MCF 10A (cell line): ENCODE measurements at regions not wholly inside any gene's neighbourhood (a gene's known extent, or its start where the extent isn't known, plus 50 kb on each side); places are given as distances from the start of the nearest gene placed in this dataset.

ENCODE experiments used
- BruUV-seq: library from RNA; stranded (reverse); fragments of 400-500 nt; replicated peaks from 2 replicates; lab custom pipeline; 2021; lab: Mats Ljungman, UMichigan
- CTCF ChIA-PET: fragments of 300-600 bp; sonication (Branson Sonifier 250); formaldehyde crosslinking; extraction: SDS; loops from one replicate; lab custom pipeline; 2021; ENCODE audit warnings: antibody characterized with exemption, inconsistent platforms; lab: Yijun Ruan, JAX
- POLR2A ChIA-PET: fragments of 300-600, 350-650 bp; sonication (Branson Sonifier 250); formaldehyde crosslinking; extraction: SDS; loops from one replicate; lab custom pipeline; 2020; ENCODE audit warnings: antibody characterized with exemption, inconsistent platforms; lab: Yijun Ruan, JAX
- DNase-seq: peaks from one replicate; pipeline ENCODE4 v3.0.0-alpha.2; 2018; ENCODE audit not compliant: unreplicated experiment
- H3K27ac Mint-ChIP-seq: one replicate; pipeline ENCODE4 v1.8.0; 2022; ENCODE audit warnings: mild to moderate bottlenecking, low read depth, mixed read lengths; ENCODE audit not compliant: unreplicated experiment
- H3K27me3 Mint-ChIP-seq: one replicate; pipeline ENCODE4 v1.8.0; 2022; ENCODE audit warnings: mixed read lengths; ENCODE audit not compliant: insufficient read depth, unreplicated experiment
- H3K36me3 Mint-ChIP-seq: one replicate; pipeline ENCODE4 v1.8.0; 2022; ENCODE audit warnings: mild to moderate bottlenecking, moderate library complexity, mixed read lengths; ENCODE audit not compliant: insufficient read depth, unreplicated experiment
- H3K4me1 Mint-ChIP-seq: one replicate; pipeline ENCODE4 v1.8.0; 2022; ENCODE audit warnings: mixed read lengths; ENCODE audit not compliant: insufficient read depth, unreplicated experiment
- H3K4me3 Mint-ChIP-seq: one replicate; pipeline ENCODE4 v1.8.0; 2022; ENCODE audit warnings: mild to moderate bottlenecking, moderate library complexity, mixed read lengths; ENCODE audit not compliant: unreplicated experiment
- H3K9me3 Mint-ChIP-seq: one replicate; pipeline ENCODE4 v1.8.0; 2022; ENCODE audit warnings: mixed read lengths; ENCODE audit not compliant: unreplicated experiment
- intact Hi-C: fragments of 100-400 bp; cut with micrococcal nuclease; formaldehyde crosslinking; loops from 2 replicates; pipeline ENCODE4 v1.14.1; 2022
- TF ChIP-seq, protein P1 (sequence below): fragments of 200-600 bp; IDR thresholded peaks from one replicate; pipeline ENCODE4 v1.8.0; 2022; ENCODE audit warnings: antibody characterized with exemption, mild to moderate bottlenecking; ENCODE audit not compliant: unreplicated experiment

DNA sequence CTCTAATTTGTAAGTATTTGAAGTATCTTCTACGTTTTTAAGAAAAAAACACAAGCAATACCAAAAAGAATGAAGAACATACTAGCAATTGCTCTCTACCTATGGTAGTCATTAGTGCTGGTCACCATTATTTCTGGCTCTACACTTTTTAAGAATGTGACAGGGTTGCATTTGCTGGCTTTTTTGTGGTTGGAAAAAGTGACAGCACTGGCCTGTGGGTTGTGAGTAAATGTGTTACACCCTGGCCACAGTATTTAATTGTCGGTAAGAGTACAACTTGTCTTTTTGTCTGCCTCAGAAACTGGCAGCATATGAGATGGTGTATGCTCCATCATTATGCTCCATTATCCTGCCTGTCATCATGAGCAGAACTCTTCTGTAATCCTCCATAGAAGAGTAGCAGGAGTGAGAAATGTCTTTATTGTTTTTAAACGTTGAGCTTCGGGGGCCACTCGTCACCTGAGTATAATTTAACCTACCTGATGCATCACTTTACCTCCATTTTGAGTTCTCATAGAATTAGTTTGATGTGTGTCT is 449.8 kb downstream of the ISL1 start:
- no peaks in the 10 kb centered on the region for H3K9me3 Mint-ChIP-seq
- H3K4me3 Mint-ChIP-seq: no peak overlapping the region
- no peak overlapping the region for H3K27ac Mint-ChIP-seq
- BruUV-seq: no TSS peak
- H3K36me3 Mint-ChIP-seq: no peaks in the 10 kb centered on the region
- H3K27me3 Mint-ChIP-seq: no peaks in the 10 kb centered on the region
- peaks cover 21% of the 10 kb centered on the region for H3K4me1 Mint-ChIP-seq
- ChIA-PET CTCF (no interaction called here), POLR2A (no interaction called here)
- intact Hi-C loops: no loop called here
- no peak for DNase-seq
- TF ChIP-seq, protein P1, sequence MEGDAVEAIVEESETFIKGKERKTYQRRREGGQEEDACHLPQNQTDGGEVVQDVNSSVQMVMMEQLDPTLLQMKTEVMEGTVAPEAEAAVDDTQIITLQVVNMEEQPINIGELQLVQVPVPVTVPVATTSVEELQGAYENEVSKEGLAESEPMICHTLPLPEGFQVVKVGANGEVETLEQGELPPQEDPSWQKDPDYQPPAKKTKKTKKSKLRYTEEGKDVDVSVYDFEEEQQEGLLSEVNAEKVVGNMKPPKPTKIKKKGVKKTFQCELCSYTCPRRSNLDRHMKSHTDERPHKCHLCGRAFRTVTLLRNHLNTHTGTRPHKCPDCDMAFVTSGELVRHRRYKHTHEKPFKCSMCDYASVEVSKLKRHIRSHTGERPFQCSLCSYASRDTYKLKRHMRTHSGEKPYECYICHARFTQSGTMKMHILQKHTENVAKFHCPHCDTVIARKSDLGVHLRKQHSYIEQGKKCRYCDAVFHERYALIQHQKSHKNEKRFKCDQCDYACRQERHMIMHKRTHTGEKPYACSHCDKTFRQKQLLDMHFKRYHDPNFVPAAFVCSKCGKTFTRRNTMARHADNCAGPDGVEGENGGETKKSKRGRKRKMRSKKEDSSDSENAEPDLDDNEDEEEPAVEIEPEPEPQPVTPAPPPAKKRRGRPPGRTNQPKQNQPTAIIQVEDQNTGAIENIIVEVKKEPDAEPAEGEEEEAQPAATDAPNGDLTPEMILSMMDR: no peak

DNA sequence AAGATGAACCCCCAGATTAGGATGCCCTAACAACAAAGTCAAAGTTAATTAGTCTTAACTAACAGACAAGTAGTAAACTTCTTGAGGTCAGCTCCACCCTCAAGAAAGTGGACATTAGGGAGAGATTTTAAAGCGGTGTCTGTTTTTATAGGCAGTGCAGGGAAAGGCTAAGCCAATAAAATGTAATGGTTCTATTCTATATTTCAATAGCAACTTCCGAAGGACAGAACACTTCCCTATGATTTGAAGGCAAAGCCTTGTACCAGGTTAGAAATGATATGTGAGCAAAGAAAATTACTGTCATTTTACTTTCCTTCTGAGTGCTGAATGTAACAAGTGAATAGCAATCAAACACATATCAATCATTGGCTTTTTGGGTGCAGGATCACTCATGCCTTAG is 455.2 kb downstream of the ISL1 start:
- Mint-ChIP-seq H3K4me1 (no peaks in the 10 kb centered on the region), H3K27ac (no peak overlapping the region), H3K36me3 (no peaks in the 10 kb centered on the region), H3K4me3 (no peak overlapping the region), H3K27me3 (no peaks in the 10 kb centered on the region), H3K9me3 (no peaks in the 10 kb centered on the region)
- TF ChIP-seq, protein P1: no peak
- POLR2A ChIA-PET: no interaction called here
- DNase-seq: no peak
- BruUV-seq: no TSS peak
- CTCF ChIA-PET: no interaction called here
- intact Hi-C loops: no loop called here

DNA sequence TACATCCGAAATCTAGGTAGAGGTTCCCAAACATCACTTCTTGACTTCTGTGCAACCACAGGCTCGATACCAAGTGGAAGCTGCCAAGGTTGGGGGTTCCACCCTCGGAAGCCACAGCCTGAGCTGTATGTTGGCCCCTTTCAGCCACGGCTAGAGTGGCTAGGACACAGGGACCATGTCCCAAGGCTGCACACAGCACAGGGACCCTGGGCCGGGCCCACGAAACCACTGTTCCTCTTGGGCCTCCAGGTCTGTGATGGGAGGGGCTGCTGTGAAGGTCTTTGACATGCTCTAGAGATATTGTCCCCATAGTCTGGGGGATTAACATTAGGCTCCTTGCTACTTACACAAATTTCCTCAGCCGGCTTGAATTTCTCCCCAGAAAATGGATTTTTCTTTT is 460.6 kb downstream of the ISL1 start:
- BruUV-seq: no TSS peak
- Mint-ChIP-seq H3K9me3 (no peaks in the 10 kb centered on the region), H3K27me3 (no peaks in the 10 kb centered on the region), H3K27ac (no peak overlapping the region), H3K4me1 (no peaks in the 10 kb centered on the region), H3K36me3 (no peaks in the 10 kb centered on the region), H3K4me3 (no peak overlapping the region)
- ChIA-PET POLR2A (no interaction called here), CTCF (interaction anchor here (0.6 to 1.3 kb wide), 4 partner anchors 17 to 881 kb away, joined by 3 to 4 read pairs (median 3); no protein-coding TSS in a partner anchor)
- intact Hi-C loops: no loop called here
- TF ChIP-seq, protein P1: no peak
- no peak for DNase-seq

DNA sequence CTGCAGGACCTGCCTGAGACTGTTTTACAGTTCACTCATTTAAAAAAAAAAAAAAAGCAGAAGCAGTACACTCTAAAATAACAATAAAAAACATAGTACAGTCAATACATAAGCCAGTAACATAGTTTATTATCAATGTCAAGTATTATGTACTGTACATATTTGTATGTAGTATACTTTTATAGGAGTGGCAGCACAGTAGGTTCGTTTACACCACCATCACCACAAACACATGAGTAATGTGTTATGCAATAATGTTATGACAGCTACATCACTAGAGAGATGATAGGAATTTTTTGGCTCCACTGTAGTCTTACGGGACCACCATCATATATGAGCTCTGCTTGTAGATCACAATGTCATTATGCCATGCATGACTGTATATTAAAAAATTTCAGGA is 462.8 kb downstream of the ISL1 start:
- Mint-ChIP-seq H3K4me3 (no peak overlapping the region), H3K4me1 (no peaks in the 10 kb centered on the region), H3K27me3 (no peaks in the 10 kb centered on the region), H3K36me3 (no peaks in the 10 kb centered on the region), H3K27ac (no peak overlapping the region), H3K9me3 (no peaks in the 10 kb centered on the region)
- ChIA-PET POLR2A (no interaction called here), CTCF (interaction anchor here (0.6 to 1.1 kb wide), 3 partner anchors 41 to 458 kb away, joined by 3 to 4 read pairs (median 3); no protein-coding TSS in a partner anchor)
- DNase-seq: peak; percentile 13
- TF ChIP-seq, protein P1: no peak
- intact Hi-C loops: no loop called here
- BruUV-seq: no TSS peak
